HG03558 (cell line): ENCODE measurements at regions not wholly inside any gene's neighbourhood (a gene's known extent, or its start where the extent isn't known, plus 50 kb on each side); places are given as distances from the start of the nearest gene placed in this dataset.

Experiments used
- ATAC-seq: cut with Tn5 transposase; IDR thresholded peaks from one replicate; pipeline ENCODE4 v1.9.1; 2021; ENCODE audit warnings: moderate number of reproducible peaks; ENCODE audit not compliant: unreplicated experiment; ENCODE audit errors: extremely low read depth

GRCh38 chr19:28984315-28984714 lies 228.6 kb downstream of the UQCRFS1 start:
- no peak for ATAC-seq

DNA sequence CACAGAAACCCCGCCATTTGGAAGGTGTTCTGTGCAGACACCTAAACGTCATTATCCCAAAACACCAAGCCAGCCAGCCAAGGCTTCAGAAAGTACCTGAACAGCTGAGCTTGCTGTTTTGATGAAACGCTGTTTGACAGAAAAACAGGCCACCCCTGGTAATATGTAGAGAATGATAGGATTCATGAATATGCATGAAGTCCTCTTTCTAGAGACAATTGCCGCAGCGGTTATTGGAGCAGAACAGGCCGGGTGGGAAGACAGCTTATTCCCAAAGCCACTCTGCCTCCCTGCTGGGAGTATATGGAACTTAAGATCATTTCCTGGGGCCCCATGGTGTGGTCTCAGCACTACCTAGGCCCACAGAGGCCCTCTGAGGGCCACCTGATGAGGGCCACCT lies 229.5 kb downstream of the UQCRFS1 start:
- ATAC-seq, result no peak

GRCh38 chr19:28981994-28982393 lies 231.0 kb downstream of the UQCRFS1 start:
- ATAC-seq, result no peak

- no peak for ATAC-seq
Observed at GRCh38 chr19:28981518-28981917, 231.4 kb downstream of the UQCRFS1 start.

DNA sequence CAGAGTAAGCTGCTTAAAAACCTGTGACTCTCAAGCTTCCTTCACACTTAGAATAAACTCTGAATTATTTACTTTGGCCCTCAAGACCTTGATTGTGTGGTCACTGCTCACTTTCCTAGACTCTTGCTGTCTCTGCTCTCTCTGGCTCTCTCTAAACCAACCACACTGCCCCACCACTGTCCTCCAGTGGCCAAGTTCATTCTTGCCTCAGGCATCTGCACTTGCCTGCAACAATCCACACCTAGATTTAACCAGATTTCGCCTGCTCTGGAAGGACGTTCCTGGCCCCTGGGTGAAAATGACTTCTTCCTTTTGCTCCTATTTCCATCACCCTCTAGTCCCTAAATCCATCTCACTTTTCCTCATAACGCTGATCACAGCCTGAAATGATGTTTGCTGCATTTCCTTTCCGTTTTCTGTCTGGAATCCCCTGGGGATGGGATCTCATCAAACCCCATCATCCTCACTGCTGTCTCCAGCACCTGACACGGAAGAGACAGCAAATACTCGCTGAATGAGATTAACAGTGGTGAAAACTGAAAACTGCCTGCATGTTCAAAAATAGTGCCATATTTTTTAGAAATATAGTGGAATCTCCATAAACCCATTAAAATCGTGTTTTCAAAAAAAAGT lies 232.6 kb downstream of the UQCRFS1 start:
- ATAC-seq, result no peak

GRCh38 chr19:28977826-28978225 lies 235.1 kb downstream of the UQCRFS1 start:
- no peak for ATAC-seq

- ATAC-seq, result no peak
Observed at GRCh38 chr19:28972058-28972852, 240.7 kb downstream of the UQCRFS1 start.

DNA sequence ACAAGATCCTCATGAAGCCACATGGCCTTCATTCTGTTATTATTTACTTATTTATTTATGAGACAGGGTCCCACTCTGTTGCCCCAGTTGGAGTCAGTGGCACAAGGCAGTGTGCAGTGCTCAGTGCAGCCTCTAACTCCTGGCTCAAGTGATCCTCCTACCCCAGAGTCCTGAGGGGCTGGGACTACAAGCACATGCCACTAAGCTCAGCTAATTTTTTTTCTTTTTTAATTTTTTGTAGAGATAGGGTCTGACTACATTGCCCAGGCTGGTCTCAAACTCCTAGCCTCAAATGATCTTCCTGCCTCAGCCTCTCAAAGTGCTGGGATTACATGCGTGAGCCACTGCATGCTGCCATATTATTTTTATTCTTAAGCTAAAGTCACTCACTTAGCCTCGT lies 241.4 kb downstream of the UQCRFS1 start:
- no peak for ATAC-seq

- ATAC-seq, result no peak
Observed at GRCh38 chr19:28971049-28971448, 241.9 kb downstream of the UQCRFS1 start.

DNA sequence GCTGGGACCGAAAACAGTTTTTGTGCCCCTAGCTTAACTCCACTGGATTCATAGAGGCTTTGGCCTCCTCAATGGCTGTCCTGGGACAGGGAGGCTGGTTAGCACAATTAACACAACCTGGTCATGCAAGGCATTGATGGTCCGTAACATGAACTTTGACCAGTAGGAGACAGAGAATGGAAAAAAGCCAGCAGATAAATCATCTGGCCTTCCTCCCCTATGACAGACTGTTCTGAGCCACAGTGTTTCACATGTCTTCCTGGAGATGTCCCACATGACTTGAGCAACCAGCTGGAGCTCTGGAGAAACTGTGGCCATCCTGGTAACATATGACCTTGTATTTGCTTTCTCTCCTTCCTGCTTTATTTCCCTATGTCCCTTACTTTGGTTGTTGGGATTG lies 244.2 kb downstream of the UQCRFS1 start:
- no peak for ATAC-seq

DNA sequence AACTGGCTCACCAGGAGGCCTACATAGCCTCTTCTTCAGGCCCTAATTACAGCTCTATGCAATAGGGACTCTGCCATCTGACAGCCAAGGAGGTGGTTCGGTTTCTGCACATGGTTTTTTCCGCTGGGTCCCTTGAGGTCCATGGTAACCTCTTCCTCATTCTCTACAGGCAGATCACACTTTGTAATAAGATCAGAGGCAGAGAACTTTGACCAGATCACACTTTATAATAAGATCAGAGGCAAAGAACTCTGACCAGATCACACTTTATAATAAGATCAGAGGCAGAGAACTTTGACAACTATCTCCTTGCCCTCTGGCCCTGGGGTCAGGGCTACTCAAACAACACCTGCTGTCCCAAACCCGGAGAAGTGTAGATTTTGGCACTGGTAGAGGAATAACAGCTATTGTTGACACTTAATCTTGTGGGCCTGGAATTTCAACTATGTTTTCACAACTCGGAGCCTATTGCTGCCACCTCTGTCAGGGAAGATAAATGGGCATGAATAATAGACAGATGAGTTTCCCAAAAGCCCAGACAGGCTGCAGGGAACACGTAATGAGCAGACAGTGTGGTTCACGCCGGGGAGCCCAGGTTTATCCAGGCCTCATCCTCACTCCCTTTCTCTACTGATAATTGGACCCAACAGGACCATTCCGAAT lies 246.1 kb downstream of the UQCRFS1 start:
- ATAC-seq, result no peak

DNA sequence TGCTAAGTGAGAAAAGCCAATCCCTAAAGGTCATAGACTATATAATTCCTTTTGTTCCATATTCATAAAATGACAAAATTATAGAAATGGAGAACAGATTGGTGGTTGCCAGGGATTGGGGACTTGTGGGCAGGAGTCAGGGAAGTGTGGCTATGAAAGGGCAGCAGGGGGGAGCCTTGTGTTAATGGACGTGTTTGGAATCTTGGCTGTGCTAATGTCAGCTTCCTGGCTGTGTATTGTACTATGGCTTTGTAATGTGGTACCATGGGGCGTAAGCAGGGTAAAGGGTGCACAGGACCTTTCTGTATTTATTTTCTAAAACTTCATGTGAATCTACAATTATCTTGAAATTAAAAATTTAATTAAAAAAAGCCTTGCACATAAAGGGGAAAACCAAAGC lies 248.5 kb downstream of the UQCRFS1 start:
- ATAC-seq, result no peak

DNA sequence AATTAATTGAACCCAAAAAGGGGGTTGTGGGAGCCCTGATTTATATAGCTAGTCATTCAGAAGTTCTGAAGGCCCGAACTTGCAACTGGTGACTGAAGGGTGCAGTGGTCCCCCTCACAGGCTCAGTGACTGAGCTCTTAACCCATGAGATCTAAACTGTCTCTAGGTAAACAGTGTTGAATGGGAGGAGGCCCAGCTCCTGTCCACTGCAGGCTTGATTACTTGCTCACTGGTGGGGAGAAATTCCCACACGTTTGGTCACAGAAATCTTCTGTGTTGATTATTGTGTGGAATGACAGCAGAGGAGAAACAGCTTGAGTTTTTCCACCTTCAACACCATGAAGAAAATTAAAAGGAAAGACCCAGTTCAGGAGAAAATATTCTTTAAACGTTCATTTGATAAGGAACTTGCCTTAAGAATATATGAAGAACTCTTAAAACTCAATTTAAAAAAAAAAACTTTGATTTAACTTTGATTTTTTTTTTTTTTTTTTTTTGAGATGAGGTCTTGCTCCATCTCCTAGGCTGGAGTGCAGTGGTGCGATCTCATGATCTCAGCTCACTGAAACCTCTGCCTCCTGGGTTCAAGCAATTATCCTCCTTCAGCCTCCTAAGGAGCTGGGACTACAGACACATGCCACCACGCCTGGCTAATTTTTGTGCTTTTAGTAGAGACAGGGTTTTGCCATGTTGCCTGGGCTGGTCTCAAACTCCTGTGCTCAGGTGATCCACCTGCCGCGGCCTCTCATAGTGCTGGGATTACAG lies 249.3 kb downstream of the UQCRFS1 start:
- ATAC-seq, result no peak

DNA sequence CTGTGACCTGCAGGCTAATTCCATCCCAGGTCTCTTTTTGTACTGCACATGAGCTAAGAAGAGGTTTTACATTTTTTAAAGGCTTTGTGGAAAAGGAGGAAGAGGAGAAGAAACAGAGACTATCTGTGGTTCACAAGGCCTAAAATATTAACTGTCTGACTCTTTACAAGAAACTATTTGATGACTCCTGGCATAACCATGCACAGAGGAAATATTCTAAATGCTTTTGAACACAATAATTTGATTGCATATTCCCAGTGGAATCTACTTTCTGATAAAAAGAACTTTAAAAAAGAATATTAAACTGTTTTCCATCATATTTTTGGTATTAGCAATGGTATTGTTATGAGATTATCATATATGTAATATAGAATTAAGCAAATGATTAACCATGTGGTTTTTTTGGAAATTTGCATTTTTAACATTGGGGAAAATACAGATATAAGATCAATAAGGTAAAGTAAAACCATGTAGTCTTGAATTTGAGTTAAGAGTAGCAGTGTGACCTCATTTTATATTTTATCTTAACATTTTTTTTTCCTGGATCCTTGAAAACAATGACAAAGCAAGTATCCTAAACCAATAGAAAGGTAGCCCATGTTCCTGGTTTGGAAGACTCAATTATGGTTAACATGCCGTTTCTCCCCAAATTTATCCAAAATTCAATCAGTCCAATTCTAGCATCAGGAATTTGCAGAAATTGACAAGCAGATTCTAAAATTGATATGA lies 251.0 kb downstream of the UQCRFS1 start:
- ATAC-seq, result no peak

DNA sequence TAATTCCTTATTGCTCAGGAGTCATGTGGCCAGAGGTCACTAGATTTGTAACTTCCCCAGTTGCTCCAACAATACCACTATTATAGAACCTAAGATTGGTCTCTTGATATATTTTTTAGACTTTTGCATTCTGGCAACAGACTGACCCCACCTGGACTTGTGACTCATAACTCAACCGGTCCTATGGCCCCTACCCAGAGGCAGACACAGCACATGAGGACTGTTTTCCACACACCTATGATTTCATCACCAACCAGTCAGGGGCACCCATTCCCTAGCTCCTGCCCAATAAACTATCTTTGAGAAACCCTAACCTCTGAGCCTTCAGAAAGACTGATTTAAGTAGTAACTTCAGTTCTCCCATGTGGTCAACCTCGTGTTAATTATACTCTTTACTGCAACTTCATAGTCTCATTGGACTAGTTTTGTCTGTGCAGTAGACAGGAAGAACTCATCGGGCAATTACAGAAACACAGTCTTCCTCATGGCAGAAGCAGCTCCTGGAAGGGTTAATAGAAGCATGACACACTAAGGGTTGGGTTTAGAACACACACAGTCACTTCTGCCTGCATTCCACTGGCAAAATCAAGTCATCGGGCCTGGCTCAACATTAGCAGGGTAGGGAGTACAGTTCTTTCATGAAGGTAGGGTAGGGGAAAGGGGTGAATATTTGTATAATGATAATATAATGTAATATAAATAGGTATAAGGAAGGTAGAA lies 251.8 kb downstream of the UQCRFS1 start:
- ATAC-seq, result no peak

DNA sequence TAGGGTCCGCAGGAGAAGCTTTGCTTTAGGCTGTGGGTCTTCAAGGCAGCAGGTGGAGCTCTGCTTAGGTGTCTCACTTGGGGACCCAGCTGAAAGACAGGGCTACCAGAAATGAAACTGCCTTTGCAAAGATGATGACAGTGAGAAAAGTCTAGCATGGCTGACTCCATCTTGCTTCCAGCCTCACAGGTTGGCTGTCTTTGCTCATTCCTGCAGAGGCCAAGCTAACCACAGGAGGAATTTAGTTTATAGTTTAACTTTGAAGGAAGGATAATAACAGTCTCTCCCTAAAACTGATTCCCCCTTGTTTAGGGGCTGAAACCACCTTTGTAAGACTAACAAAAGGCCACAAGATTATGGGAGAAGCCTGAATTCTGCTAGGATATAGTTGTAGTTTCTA lies 252.4 kb downstream of the UQCRFS1 start:
- no peak for ATAC-seq

- no peak for ATAC-seq
Observed at GRCh38 chr19:28956961-28957360, 256.0 kb downstream of the UQCRFS1 start.

- ATAC-seq, result no peak
Observed at GRCh38 chr19:28956421-28956820, 256.5 kb downstream of the UQCRFS1 start.

GRCh38 chr19:28949535-28949934 lies 263.4 kb downstream of the UQCRFS1 start:
- no peak for ATAC-seq
